ENCODE measurements at regions not wholly inside any gene's neighbourhood (a gene's known extent, or its start where the extent isn't known, plus 50 kb on each side); places are given as distances from the start of the nearest gene placed in this dataset.

GRCh38 chr13:40403509-40404241 is 262.8 kb downstream of the FOXO1 start:
- no peak for DNase-seq (ENCODE audit: low read depth in 2 of 2, low spot score in 1 of 2)

- DNase-seq (ENCODE audit: low read depth in 2 of 2, low spot score in 1 of 2) = no peak
These were observed 262.0 kb downstream of the FOXO1 start for GRCh38 chr13:40404407-40404806.

GRCh38 chr13:40404967-40405716 is 261.3 kb downstream of the FOXO1 start:
- DNase-seq (ENCODE audit: low read depth in 2 of 2, low spot score in 1 of 2) = no peak

- no peak for DNase-seq (ENCODE audit: low read depth in 2 of 2, low spot score in 1 of 2)
These were observed 259.9 kb downstream of the FOXO1 start for GRCh38 chr13:40406405-40407120.

GRCh38 chr13:40407567-40407966 is 258.9 kb downstream of the FOXO1 start:
- no peak for DNase-seq (ENCODE audit: low read depth in 2 of 2, low spot score in 1 of 2)

- DNase-seq (ENCODE audit: low read depth in 2 of 2, low spot score in 1 of 2) = no peak
These were observed 257.8 kb downstream of the FOXO1 start for GRCh38 chr13:40408602-40409001.

GRCh38 chr13:40409278-40409677 is 257.2 kb downstream of the FOXO1 start:
- DNase-seq (ENCODE audit: low read depth in 2 of 2, low spot score in 1 of 2) = no peak

- no peak for DNase-seq (ENCODE audit: low read depth in 2 of 2, low spot score in 1 of 2)
These were observed 256.1 kb downstream of the FOXO1 start for GRCh38 chr13:40410315-40410714.

GRCh38 chr13:40420160-40420740 is 246.2 kb downstream of the FOXO1 start:
- DNase-seq (ENCODE audit: low read depth in 2 of 2, low spot score in 1 of 2) = no peak

- no peak for DNase-seq (ENCODE audit: low read depth in 2 of 2, low spot score in 1 of 2)
These were observed 243.7 kb downstream of the FOXO1 start for GRCh38 chr13:40422588-40423235.

- no peak for DNase-seq (ENCODE audit: low read depth in 2 of 2, low spot score in 1 of 2)
These were observed 238.1 kb downstream of the FOXO1 start for GRCh38 chr13:40428354-40428753.

- DNase-seq (ENCODE audit: low read depth in 2 of 2, low spot score in 1 of 2) = no peak
These were observed 236.5 kb downstream of the FOXO1 start for GRCh38 chr13:40429706-40430545.

GRCh38 chr13:40432018-40432978 is 234.1 kb downstream of the FOXO1 start:
- no peak for DNase-seq (ENCODE audit: low read depth in 2 of 2, low spot score in 1 of 2)

GRCh38 chr13:40433001-40433400 is 233.4 kb downstream of the FOXO1 start:
- no peak for DNase-seq (ENCODE audit: low read depth in 2 of 2, low spot score in 1 of 2)

GRCh38 chr13:40433577-40433976 is 232.9 kb downstream of the FOXO1 start:
- no peak for DNase-seq (ENCODE audit: low read depth in 2 of 2, low spot score in 1 of 2)

- no peak for DNase-seq (ENCODE audit: low read depth in 2 of 2, low spot score in 1 of 2)
These were observed 231.7 kb downstream of the FOXO1 start for GRCh38 chr13:40434516-40435397.

GRCh38 chr13:40438022-40438680 is 228.3 kb downstream of the FOXO1 start:
- no peak for DNase-seq (ENCODE audit: low read depth in 2 of 2, low spot score in 1 of 2)

All from stimulated activated CD8-positive, alpha-beta memory T cell treated with anti-CD3 and anti-CD28 coated beads, Interleukin-4, amount 100 ng/mL, for 1 hour (primary cell).